ENCODE measurements at regions not wholly inside any gene's neighbourhood (a gene's known extent, or its start where the extent isn't known, plus 50 kb on each side); places are given as distances from the start of the nearest gene placed in this dataset.

GRCh38 chr4:31356839-31357238 lies 636.7 kb downstream of the PCDH7 start:
- no peaks in the 10 kb centered on the region for H3K4me1 ChIP-seq (ENCODE audit: insufficient read depth, low read length)

GRCh38 chr4:31360786-31361185 lies 640.6 kb downstream of the PCDH7 start:
- no peaks in the 10 kb centered on the region for H3K4me1 ChIP-seq (ENCODE audit: insufficient read depth, low read length)
- H3K4me3 ChIP-seq (ENCODE audit: low read depth in 1 of 2, low read length in 2 of 2): no peak overlapping the region
- H3K9me3 ChIP-seq (ENCODE audit: low read length): no peaks in the 10 kb centered on the region
- no peak overlapping the region for H3K27ac ChIP-seq (ENCODE audit: low read depth, low read length)
- H3K36me3 ChIP-seq (ENCODE audit: insufficient read depth, low read length): no peaks in the 10 kb centered on the region
- H3K9ac ChIP-seq (ENCODE audit: low read length): no peak overlapping the region
- H3K27me3 ChIP-seq (ENCODE audit: control insufficient read depth in 1 of 2, insufficient read depth in 2 of 2, low read length in 2 of 2): no peaks in the 10 kb centered on the region

More at GRCh38 chr4:31356839-31357238, 636.7 kb downstream of the PCDH7 start:
- Histone ChIP-seq H3K27me3 (ENCODE audit: control insufficient read depth in 1 of 2, insufficient read depth in 2 of 2, low read length in 2 of 2) (no peaks in the 10 kb centered on the region), H3K27ac (ENCODE audit: low read depth, low read length) (no peak overlapping the region), H3K9me3 (ENCODE audit: low read length) (no peaks in the 10 kb centered on the region), H3K36me3 (ENCODE audit: insufficient read depth, low read length) (no peaks in the 10 kb centered on the region), H3K4me3 (ENCODE audit: low read depth in 1 of 2, low read length in 2 of 2) (no peak overlapping the region), H3K9ac (ENCODE audit: low read length) (no peak overlapping the region)

- H3K9me3 ChIP-seq (ENCODE audit: low read length): no peaks in the 10 kb centered on the region
- no peaks in the 10 kb centered on the region for H3K36me3 ChIP-seq (ENCODE audit: insufficient read depth, low read length)
- no peak overlapping the region for H3K4me3 ChIP-seq (ENCODE audit: low read depth in 1 of 2, low read length in 2 of 2)
- no peaks in the 10 kb centered on the region for H3K27me3 ChIP-seq (ENCODE audit: control insufficient read depth in 1 of 2, insufficient read depth in 2 of 2, low read length in 2 of 2)
- no peak overlapping the region for H3K27ac ChIP-seq (ENCODE audit: low read depth, low read length)
- no peak overlapping the region for H3K9ac ChIP-seq (ENCODE audit: low read length)
- H3K4me1 ChIP-seq (ENCODE audit: insufficient read depth, low read length): no peaks in the 10 kb centered on the region
These were observed 642.6 kb downstream of the PCDH7 start for GRCh38 chr4:31362756-31363155.

GRCh38 chr4:31365006-31365690 lies 645.0 kb downstream of the PCDH7 start:
- Histone ChIP-seq H3K36me3 (ENCODE audit: insufficient read depth, low read length) (no peaks in the 10 kb centered on the region), H3K4me1 (ENCODE audit: insufficient read depth, low read length) (no peaks in the 10 kb centered on the region), H3K27ac (ENCODE audit: low read depth, low read length) (no peak overlapping the region), H3K9ac (ENCODE audit: low read length) (no peak overlapping the region), H3K27me3 (ENCODE audit: control insufficient read depth in 1 of 2, insufficient read depth in 2 of 2, low read length in 2 of 2) (no peaks in the 10 kb centered on the region), H3K9me3 (ENCODE audit: low read length) (no peaks in the 10 kb centered on the region), H3K4me3 (ENCODE audit: low read depth in 1 of 2, low read length in 2 of 2) (no peak overlapping the region)

GRCh38 chr4:31366041-31366440 lies 645.9 kb downstream of the PCDH7 start:
- Histone ChIP-seq H3K9ac (ENCODE audit: low read length) (no peak overlapping the region), H3K36me3 (ENCODE audit: insufficient read depth, low read length) (no peaks in the 10 kb centered on the region), H3K27ac (ENCODE audit: low read depth, low read length) (no peak overlapping the region), H3K9me3 (ENCODE audit: low read length) (no peaks in the 10 kb centered on the region), H3K4me1 (ENCODE audit: insufficient read depth, low read length) (no peaks in the 10 kb centered on the region), H3K4me3 (ENCODE audit: low read depth in 1 of 2, low read length in 2 of 2) (no peak overlapping the region), H3K27me3 (ENCODE audit: control insufficient read depth in 1 of 2, insufficient read depth in 2 of 2, low read length in 2 of 2) (no peaks in the 10 kb centered on the region)

GRCh38 chr4:31370866-31371465 lies 650.8 kb downstream of the PCDH7 start:
- Histone ChIP-seq H3K36me3 (ENCODE audit: insufficient read depth, low read length) (no peaks in the 10 kb centered on the region), H3K4me1 (ENCODE audit: insufficient read depth, low read length) (no peaks in the 10 kb centered on the region)

GRCh38 chr4:31374256-31374960 lies 654.2 kb downstream of the PCDH7 start:
- no peaks in the 10 kb centered on the region for H3K4me1 ChIP-seq (ENCODE audit: insufficient read depth, low read length)
- H3K27ac ChIP-seq (ENCODE audit: low read depth, low read length): no peak overlapping the region
- no peaks in the 10 kb centered on the region for H3K36me3 ChIP-seq (ENCODE audit: insufficient read depth, low read length)
- H3K4me3 ChIP-seq (ENCODE audit: low read depth in 1 of 2, low read length in 2 of 2): no peak overlapping the region
- H3K9ac ChIP-seq (ENCODE audit: low read length): no peak overlapping the region
- H3K27me3 ChIP-seq (ENCODE audit: control insufficient read depth in 1 of 2, insufficient read depth in 2 of 2, low read length in 2 of 2): no peaks in the 10 kb centered on the region
- no peaks in the 10 kb centered on the region for H3K9me3 ChIP-seq (ENCODE audit: low read length)

More at GRCh38 chr4:31370866-31371465, 650.8 kb downstream of the PCDH7 start:
- Histone ChIP-seq H3K27ac (ENCODE audit: low read depth, low read length) (no peak overlapping the region), H3K9ac (ENCODE audit: low read length) (no peak overlapping the region), H3K4me3 (ENCODE audit: low read depth in 1 of 2, low read length in 2 of 2) (no peak overlapping the region), H3K9me3 (ENCODE audit: low read length) (no peaks in the 10 kb centered on the region), H3K27me3 (ENCODE audit: control insufficient read depth in 1 of 2, insufficient read depth in 2 of 2, low read length in 2 of 2) (no peaks in the 10 kb centered on the region)

GRCh38 chr4:31375936-31376335 lies 655.8 kb downstream of the PCDH7 start:
- H3K4me1 ChIP-seq (ENCODE audit: insufficient read depth, low read length): no peaks in the 10 kb centered on the region
- no peaks in the 10 kb centered on the region for H3K27me3 ChIP-seq (ENCODE audit: control insufficient read depth in 1 of 2, insufficient read depth in 2 of 2, low read length in 2 of 2)
- H3K9ac ChIP-seq (ENCODE audit: low read length): no peak overlapping the region
- H3K4me3 ChIP-seq (ENCODE audit: low read depth in 1 of 2, low read length in 2 of 2): no peak overlapping the region
- no peaks in the 10 kb centered on the region for H3K9me3 ChIP-seq (ENCODE audit: low read length)
- H3K27ac ChIP-seq (ENCODE audit: low read depth, low read length): no peak overlapping the region
- H3K36me3 ChIP-seq (ENCODE audit: insufficient read depth, low read length): no peaks in the 10 kb centered on the region

- Histone ChIP-seq H3K36me3 (ENCODE audit: insufficient read depth, low read length) (no peaks in the 10 kb centered on the region), H3K27ac (ENCODE audit: low read depth, low read length) (no peak overlapping the region), H3K27me3 (ENCODE audit: control insufficient read depth in 1 of 2, insufficient read depth in 2 of 2, low read length in 2 of 2) (no peaks in the 10 kb centered on the region), H3K9me3 (ENCODE audit: low read length) (no peaks in the 10 kb centered on the region), H3K4me3 (ENCODE audit: low read depth in 1 of 2, low read length in 2 of 2) (no peak overlapping the region), H3K4me1 (ENCODE audit: insufficient read depth, low read length) (no peaks in the 10 kb centered on the region), H3K9ac (ENCODE audit: low read length) (no peak overlapping the region)
These were observed 659.2 kb downstream of the PCDH7 start for GRCh38 chr4:31379364-31379763.

- no peaks in the 10 kb centered on the region for H3K4me1 ChIP-seq (ENCODE audit: insufficient read depth, low read length)
- H3K9ac ChIP-seq (ENCODE audit: low read length): no peak overlapping the region
- H3K27me3 ChIP-seq (ENCODE audit: control insufficient read depth in 1 of 2, insufficient read depth in 2 of 2, low read length in 2 of 2): no peaks in the 10 kb centered on the region
- H3K27ac ChIP-seq (ENCODE audit: low read depth, low read length): no peak overlapping the region
- no peaks in the 10 kb centered on the region for H3K36me3 ChIP-seq (ENCODE audit: insufficient read depth, low read length)
- H3K4me3 ChIP-seq (ENCODE audit: low read depth in 1 of 2, low read length in 2 of 2): no peak overlapping the region
- no peaks in the 10 kb centered on the region for H3K9me3 ChIP-seq (ENCODE audit: low read length)
These were observed 663.6 kb downstream of the PCDH7 start for GRCh38 chr4:31383767-31384166.

- Histone ChIP-seq H3K27ac (ENCODE audit: low read depth, low read length) (no peak overlapping the region), H3K9me3 (ENCODE audit: low read length) (no peaks in the 10 kb centered on the region), H3K36me3 (ENCODE audit: insufficient read depth, low read length) (no peaks in the 10 kb centered on the region), H3K9ac (ENCODE audit: low read length) (no peak overlapping the region), H3K4me3 (ENCODE audit: low read depth in 1 of 2, low read length in 2 of 2) (no peak overlapping the region), H3K4me1 (ENCODE audit: insufficient read depth, low read length) (no peaks in the 10 kb centered on the region), H3K27me3 (ENCODE audit: control insufficient read depth in 1 of 2, insufficient read depth in 2 of 2, low read length in 2 of 2) (no peaks in the 10 kb centered on the region)
These were observed 670.7 kb downstream of the PCDH7 start for GRCh38 chr4:31390849-31391248.
